Head of caudate nucleus (tissue), 42 donors: ENCODE measurements at regions not wholly inside any gene's neighbourhood (a gene's known extent, or its start where the extent isn't known, plus 50 kb on each side); places are given as distances from the start of the nearest gene placed in this dataset.
"Not testable (repeated sequence)": the region's sequence is repeated elsewhere in the genome, so short reads cannot be mapped to it uniquely, and the experiment has no call there.

ENCODE experiments used
- DNase-seq, 42 donors: peaks; one replicate each; pipeline versions ENCODE4 v3.0.0 to v3.0.0-alpha.2; 2020 to 2021; ENCODE audit warnings: mixed read lengths in 7 of 42
- intact Hi-C: fragments of 100-400 bp; cut with DNase I; formaldehyde crosslinking; loops from one replicate; pipeline ENCODE4 v1.15.0; 2022

DNA sequence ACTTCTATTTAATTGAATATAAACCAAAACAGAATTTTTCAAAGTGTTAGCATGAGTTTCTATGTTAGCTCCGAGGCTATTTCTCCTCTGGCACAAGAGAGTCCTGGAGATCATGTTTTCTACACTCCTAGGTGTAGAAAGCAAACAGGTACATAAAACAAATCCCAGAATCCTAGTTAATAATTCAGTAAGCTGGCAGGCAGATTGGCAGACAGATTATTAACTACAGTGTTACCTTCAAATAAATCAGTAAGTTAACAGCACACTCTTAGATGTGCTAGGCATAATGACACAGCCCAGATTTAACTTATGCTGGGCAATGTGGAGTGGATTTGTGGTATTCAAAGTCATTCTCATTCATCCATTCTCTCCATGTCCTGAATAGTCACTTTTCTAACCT is 282.8 kb upstream of the RPS23 start:
- intact Hi-C loops, result no loop called here
- no peak for DNase-seq

DNA sequence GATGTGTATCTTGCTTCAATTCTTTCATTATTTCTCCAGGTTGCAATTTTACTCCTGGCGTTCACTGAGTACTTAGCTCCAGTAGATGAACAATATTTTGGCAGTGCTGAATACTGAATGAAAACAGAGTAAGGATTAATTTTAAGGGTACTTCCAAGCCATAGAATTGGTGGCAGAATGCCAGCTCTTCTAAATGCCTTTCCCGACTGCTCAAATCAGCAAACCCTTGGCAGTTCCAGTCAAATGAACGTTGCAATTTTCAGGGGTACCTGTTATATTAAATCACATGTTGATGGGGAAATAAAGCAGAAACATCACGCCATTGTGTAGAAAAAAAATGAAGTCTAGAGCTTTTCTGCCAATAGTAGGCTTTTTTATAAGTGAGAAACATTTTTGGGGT is 282.4 kb upstream of the RPS23 start:
- intact Hi-C loops, result no loop called here
- DNase-seq, result no peak

DNA sequence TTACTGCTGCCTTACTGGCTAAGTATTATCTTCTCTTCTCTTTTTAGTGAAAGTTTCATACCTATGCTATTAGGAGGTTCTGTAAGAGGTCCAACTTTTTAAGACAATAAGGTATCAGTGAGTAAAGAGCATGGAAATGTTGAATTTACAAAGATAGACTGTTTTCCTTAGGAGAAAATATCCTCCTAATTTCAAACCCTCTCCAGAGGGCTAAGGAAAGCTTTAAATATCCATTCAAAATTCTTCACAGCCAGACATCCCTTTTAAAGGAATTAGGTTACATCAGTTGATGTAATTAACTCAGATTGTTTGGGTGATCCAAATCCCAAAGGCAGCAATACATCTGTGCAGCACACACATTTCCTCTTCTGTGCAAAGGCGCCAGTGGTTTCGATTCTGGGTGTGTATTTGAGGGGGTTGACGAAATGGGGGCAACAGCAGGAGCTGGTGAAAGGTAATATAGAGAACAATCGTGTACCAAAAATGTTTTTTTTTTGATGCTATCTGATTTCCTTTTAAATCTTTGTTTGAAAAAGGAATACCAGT is 273.8 kb upstream of the RPS23 start:
- intact Hi-C loops, result no loop called here
- DNase-seq, result no peak

DNA sequence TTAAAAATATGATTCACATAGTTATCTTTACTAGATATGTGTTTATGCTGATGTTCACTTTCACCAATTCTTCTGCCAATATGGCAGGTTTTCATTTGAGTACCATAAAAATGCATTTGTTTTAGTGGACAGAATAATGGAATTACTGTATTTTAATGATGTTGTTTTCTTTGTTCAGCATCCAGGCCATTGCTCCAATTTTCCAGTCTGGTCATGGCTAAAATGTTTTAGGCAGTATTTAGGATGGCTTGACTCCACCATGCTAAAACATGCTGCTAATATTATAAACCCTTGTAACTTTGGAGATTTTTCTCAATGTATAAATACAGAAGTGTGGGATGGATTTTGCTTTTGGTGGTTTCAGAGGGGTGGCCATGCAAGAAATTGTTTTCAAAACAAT is 273.0 kb upstream of the RPS23 start:
- DNase-seq, result no peak
- intact Hi-C loops, result no loop called here

DNA sequence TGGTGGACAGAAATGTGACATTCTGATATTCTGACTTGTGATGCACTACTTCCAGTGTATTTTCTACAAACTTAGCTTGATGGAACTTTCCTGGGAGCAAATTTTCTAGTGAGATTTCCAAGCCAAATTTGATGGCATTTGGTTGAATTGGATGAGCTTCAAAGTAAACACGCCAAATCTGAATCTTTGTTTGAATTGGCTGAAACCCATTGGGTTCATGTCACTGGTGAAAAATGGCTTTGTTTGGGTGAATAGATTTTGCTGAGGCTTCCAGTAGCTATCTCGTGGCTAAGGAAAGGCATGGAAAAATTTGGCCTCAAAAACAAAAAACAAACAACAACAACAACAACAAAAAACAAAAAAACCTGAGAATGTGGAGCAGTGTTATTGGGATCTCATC is 271.1 kb upstream of the RPS23 start:
- DNase-seq, result no peak
- intact Hi-C loops, result no loop called here

DNA sequence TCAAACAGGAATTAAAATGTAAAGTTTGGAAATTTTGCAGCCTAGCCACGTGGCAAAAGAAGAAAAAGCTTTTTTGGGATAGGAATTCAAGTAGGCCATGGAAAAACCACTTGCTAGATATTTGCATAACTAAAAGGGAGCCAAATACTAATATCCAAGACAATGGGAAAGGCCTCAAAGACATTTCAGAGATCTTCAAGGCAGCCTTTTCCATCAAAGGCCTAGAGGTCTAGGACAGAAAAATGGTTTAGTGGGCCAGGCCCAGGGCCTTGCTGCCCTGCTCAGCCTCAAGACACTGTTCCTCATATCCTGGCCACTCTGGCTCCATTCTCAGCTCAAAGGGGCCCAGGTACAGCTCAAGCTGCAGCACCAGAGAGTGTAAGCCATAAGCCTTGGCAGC is 265.9 kb upstream of the RPS23 start:
- intact Hi-C loops, result no loop called here

DNA sequence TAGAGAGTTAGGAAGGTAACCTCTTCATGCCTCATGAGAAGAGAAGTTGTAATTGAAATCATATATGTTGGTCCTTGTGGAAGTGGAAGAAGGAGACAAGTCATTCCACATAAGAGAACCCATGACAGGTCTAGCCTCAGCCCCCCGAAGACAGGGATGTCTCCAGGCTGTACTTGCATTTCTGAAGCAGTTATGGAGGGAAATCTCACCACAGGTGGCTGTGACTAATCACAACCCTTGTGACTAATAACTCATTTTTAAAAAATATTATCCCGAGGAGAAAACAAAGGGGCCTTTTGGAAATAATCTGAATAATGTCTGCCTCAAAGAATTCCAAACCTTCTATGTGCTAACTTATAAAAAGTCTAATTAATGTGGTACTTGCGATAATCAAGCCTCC is 262.1 kb upstream of the RPS23 start:
- intact Hi-C loops, result no loop called here

More for the DNA sequence above, 265.9 kb upstream of the RPS23 start:
- DNase-seq, result no peak

DNA sequence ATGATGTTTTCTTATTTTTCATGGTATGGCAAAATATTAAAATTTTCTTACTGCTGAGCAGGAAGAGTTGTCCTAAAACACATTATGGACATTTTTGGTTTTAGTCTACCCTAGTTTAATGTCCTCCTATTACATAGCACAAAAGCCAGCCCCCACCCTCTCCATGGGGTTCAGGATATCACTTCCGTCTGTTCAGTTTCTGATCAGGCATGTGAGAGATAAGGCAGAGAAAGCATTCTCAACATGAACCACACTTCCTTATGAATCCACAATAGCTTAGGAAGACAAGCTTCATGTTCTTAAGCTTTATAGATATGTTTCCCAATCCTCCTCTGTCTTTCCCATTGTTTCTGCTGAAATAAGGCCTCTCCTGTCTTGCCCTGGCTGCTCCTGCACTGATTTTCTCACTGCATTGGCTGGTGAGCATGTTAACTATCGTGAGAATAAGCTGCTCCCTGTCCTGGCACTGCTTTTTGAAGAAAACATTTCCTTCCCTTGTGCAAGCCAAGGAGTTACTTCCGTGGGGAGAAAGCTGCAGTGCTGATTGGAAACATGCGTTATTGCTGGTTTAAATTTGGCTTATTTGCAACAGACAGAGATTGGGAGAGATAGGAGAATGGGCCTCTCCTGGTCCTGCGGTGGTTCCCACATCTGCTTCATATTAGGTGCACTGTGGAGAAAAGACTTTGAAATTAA is 260.3 kb upstream of the RPS23 start:
- no peak for DNase-seq
- intact Hi-C loops, result no loop called here

More for the DNA sequence above, 262.1 kb upstream of the RPS23 start:
- DNase-seq, result no peak

DNA sequence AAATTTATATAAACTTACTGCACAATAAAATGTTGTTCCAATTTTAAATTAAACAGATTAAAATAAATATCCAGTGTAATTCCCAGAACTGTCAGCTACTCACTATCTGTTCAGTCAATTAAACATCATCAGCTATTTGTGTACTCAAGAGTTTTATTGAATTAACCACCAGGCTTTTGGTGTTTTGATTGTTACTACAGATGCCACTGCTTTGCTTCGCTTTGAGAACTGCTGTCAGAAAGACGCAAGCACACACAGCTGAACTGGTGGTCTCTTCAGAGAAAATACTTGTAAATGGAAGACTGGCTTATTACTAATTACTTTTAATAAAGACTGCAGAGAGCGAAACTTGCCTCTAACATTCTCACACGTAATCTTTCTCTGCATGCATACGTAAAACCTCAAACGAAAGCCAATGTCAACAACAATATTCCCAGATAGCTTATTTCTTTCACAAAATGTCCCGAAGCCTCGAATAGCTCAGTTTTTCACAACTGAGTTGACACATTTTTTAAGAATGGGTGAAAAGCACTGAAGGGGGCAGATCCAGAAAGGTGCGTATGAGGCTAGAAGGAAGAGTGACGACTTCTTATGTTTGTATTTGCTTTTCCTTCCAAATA is 259.6 kb upstream of the RPS23 start:
- intact Hi-C loops, result no loop called here
- DNase-seq, result no peak

DNA sequence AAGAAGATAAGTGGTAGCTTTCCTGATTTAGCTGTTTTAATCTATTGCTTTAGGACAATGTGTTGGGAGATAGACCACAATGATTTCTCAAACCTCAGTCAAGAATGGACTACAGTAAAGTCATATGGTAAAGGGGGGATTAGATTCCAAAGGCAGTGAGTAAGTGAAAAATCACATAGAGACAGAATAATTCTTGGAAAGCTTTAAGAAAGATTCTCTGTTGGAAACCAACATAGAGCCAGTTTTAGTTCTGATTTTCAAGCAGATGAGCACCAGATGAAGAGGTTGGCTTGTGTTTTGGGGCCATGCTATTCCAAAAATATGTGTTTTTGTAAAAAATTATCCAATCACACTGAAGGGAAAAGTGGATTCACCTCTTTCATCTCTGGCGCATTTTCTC is 256.8 kb upstream of the RPS23 start:
- intact Hi-C loops, result no loop called here
- DNase-seq, result no peak

DNA sequence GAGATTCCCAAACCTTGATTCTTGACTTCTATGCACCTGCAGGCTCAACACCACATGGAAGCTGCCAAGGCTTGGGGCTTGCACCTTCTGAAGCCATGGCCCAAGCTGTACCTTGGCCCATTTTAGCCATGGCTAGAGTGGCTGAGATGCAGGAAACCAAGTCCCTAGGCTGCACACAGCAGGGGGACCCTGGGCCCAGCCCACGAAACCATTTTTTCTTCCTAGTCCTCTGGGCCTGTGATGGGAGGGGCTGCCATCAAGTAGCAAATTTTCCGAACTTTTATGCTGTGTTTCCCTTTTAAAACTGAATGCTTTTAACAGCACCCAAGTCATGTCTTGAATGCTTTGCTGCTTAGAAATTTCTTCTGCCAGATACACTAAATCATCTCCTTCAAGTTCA is 253.9 kb upstream of the RPS23 start:
- DNase-seq, intact Hi-C loops: not testable (repeated sequence)

DNA sequence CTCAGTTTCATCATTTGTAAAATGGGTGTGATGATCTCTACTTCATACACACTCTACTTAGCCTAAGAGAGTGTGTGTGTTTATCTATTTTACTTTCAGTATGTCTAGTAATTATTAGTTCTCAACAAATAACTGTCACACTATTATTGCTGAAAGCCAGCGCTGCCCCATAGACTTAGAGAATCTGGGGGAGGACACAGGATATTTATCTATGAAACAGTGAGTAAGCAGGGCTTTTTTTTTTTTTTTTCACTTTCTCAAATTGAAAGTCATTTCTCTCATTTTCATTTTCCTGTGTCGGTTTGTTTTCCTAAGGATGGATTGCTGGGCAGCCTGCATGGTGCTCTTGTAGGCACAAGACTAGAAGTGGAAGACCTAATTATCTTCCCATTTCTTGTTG is 248.4 kb upstream of the RPS23 start:
- intact Hi-C loops, result no loop called here
- DNase-seq, result no peak

DNA sequence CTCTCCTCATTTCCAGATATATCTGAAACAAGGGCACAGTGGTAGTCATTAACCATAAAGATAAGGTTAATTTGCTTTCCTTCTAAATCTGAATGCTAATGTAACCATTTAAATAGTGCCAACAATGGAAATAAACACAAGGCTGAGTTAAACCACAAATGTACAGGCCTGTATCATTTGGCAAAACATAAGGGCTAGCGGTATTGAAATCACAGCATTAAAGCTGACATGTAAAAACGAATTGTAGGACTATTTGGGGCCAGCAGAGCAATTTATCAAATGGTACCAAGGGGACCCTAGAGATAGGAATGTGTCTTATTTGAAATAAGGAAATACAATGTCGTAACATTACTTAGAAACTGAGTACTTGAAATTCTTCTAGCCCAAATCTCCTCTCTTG is 247.5 kb upstream of the RPS23 start:
- intact Hi-C loops, result no loop called here
- DNase-seq, result no peak

DNA sequence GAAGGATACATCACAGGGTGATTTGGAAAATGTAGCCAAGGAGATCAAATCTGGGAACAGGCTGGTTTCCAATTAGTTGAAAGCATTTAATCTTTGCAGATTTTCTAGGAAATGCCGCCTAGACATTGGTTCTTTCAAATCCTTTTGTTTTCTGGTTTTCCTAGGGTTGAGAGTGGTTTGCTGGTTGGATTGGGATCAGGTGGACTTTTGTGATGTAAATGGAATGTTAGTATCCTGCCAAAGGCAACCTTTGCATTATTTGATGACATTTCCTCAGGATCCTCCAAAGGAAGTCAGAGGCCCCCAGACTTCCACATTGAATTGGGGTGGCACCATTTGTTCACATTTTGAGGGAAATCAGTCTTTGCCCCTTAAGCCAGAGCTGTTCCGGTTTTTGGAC is 245.5 kb upstream of the RPS23 start:
- intact Hi-C loops, result no loop called here
- no peak for DNase-seq

DNA sequence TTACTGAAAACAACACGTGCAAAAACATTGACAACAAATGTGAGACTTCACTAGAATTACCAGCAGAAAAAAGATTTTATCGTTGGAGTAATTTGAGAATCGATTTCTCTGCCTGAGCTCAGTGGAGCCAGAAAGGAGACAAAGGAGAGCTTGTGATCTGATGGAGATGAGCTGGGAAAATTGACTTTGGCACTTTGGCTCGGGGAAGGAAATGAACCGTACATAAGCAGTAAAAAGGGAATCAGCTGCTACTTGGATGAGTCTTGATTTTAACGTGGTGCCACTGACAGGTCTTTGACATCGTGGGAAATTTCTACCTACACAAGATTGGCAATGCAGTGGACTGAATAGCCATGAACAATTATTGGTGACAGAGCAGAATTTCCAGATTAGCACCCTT is 244.7 kb upstream of the RPS23 start:
- no peak for DNase-seq
- intact Hi-C loops, result no loop called here

DNA sequence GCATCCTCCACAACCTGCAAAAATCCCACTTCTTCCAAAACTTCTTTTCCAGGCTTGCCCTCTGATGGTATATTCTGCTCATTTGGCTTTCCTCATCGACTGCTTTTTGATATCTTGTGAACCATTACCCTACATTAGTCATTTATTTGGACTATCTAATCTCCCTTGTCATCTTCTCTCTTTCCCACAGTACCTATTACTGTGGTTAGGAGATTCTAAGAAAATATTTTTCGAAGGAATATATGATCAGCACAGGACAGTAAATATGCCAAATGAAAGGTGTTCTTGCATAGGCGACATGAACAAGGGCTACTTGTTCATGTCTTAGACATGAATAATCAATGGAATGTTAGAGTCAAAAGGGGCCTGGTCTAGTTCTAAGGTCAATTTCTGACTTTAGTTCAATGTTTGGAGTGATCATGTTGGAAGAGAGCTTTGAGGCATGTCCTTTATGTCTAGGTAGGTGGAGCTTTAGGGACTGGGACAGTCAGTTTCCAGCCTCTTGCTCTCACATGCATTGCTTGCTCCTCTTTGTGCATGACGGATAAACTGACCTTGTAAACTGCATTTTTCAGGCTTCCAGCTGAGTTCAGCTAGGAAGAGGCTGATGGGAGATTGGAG is 243.4 kb upstream of the RPS23 start:
- intact Hi-C loops, result no loop called here
- DNase-seq, result no peak

DNA sequence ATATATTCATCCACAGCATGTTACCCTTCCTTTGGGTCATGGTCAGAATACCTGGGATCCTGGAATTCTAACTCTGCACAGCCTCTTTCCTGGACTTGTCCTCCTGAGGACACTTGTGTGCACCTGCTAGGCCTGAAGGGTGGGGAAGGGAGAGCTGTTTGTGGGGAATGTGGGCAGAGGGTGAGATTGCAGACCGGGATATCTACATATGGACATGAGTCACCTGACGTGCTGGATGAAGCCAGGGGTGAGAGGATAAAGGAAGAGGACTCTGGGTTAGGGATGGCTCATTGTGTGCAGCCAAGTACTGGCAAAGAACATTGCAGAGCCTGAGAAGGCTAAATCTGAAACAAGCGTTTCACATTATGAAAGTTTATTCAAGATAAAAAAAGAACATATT is 241.4 kb upstream of the RPS23 start:
- intact Hi-C loops, result no loop called here
- DNase-seq, result no peak

DNA sequence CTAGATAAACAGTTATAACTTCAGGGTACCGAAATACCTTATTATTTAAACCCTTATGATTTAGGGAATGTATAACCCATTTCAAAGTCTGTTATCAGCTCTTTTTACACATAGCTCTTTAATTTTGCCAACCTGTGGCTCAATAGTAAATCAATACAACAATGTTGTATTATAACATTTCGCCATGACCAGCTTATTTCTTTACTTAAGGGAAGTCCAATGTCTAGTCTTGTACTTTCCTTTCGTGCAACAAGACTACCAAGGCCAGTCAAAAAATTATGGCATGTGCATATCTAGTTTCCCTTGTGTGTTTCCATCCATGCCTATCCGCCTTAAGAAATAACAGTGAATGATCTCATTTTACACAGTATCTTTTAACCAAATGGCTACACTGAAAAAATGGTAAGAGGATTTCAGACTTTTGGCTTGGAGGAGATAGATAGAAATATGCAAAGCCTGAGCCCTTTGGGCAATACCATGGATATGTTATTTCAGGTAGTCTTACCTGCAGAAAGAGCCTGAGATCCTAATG is 239.5 kb upstream of the RPS23 start:
- DNase-seq, result no peak
- intact Hi-C loops, result no loop called here

DNA sequence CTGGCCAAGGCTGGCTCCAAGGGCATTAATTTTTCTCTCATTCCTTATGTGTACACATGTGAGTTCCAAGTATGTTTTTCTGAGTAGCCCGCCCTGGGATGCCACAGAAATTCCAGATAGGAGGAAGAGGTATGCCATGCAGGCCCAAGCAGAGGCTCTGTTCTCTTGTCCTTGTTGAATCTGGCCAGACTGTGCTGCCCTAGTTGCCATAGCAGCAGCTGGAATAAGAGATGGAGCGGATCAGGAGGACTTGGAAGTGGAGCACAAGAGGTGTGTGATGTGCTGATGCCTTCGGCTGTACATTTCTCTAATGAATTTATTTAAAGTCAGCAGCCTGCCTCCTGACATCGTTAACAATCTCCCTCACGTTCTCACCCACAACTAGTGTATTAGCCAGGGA is 235.6 kb upstream of the RPS23 start:
- intact Hi-C loops, result no loop called here
- peak in 2 of 42 donors; percentile 2 to 6 for DNase-seq

DNA sequence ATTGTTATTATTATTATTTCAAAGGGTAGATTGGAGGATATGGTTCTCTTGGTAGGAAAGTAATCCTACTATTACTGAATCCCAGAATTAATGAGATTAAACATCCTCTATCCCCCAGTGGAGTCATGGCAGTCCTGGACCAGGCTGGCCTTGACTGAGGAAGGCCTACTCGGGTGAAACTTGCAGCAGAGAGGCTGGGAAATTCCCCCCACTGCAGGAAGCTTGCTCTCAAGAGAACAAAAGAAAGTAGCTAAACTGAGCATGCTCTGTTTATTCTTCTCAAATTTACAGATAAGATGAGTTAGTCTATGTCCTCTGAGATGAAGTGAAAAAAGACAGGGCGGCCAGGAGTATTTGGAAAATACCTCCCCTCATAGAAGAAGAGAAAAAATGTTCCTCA is 233.9 kb upstream of the RPS23 start:
- intact Hi-C loops, result no loop called here
- DNase-seq, result no peak
